HepG2 (cell line): ENCODE measurements at regions not wholly inside any gene's neighbourhood (a gene's known extent, or its start where the extent isn't known, plus 50 kb on each side); places are given as distances from the start of the nearest gene placed in this dataset.

ENCODE experiments used
- DNMT3B ChIP-seq: conservative IDR thresholded peaks from 2 replicates; pipeline ENCODE4 v1.6.1; 2016; ENCODE audit warnings: missing biosample characterization, control low read depth
- IKZF1 ChIP-seq: fragments of 450-650 bp; IDR thresholded peaks from 2 replicates; pipeline ENCODE4 v1.7.1; 2016
- KAT8 ChIP-seq: IDR thresholded peaks from 2 replicates; pipeline ENCODE4 v1.6.1; 2016; ENCODE audit warnings: missing genetic modification reagents, missing compliant biosample characterization
- MED13 ChIP-seq: sonication (generic); formaldehyde crosslinking; IDR thresholded peaks from 2 replicates; pipeline ENCODE4 v1.5.0; 2020; ENCODE audit warnings: missing genetic modification reagents
- NCOA2 ChIP-seq: sonication (generic); formaldehyde crosslinking; IDR thresholded peaks from 2 replicates; pipeline ENCODE4 v1.8.0; 2022; ENCODE audit warnings: inconsistent platforms
- ONECUT2 ChIP-seq: sonication (generic); formaldehyde crosslinking; IDR thresholded peaks from 2 replicates; pipeline ENCODE4 v1.4.0; 2020; ENCODE audit warnings: missing genetic modification reagents
- REST ChIP-seq, 2 experiments: IDR thresholded peaks; 2 replicates each; pipeline ENCODE4 v1.6.1; 2011 to 2012; ENCODE audit warnings: low read length in 2 of 2, borderline replicate concordance in 1 of 2, low read depth in 1 of 2, mild to moderate bottlenecking in 1 of 2, moderate library complexity in 1 of 2
- RNF2 ChIP-seq: fragments of 450-650 bp; conservative IDR thresholded peaks from 2 replicates; pipeline ENCODE4 v1.6.1; 2016; ENCODE audit warnings: low read depth
- SALL1 ChIP-seq: sonication (generic); formaldehyde crosslinking; IDR thresholded peaks from 2 replicates; pipeline ENCODE4 v1.8.0; 2022; ENCODE audit warnings: mild to moderate bottlenecking, missing genetic modification reagents
- SRF ChIP-seq: IDR thresholded peaks from 2 replicates; pipeline ENCODE4 v1.6.1; 2011; ENCODE audit warnings: mild to moderate bottlenecking, low read depth, low read length, moderate library complexity
- TCF7 ChIP-seq: sonication (generic); IDR thresholded peaks from 2 replicates; pipeline ENCODE4 v1.6.1; 2016; ENCODE audit warnings: antibody characterized with exemption, low read depth
- ZBTB20 ChIP-seq: sonication (generic); formaldehyde crosslinking; IDR thresholded peaks from 2 replicates; pipeline ENCODE4 v1.8.1; 2023; ENCODE audit warnings: missing genetic modification reagents, low read depth, mild to moderate bottlenecking, borderline replicate concordance
- ZMYM2 ChIP-seq: sonication (generic); formaldehyde crosslinking; IDR thresholded peaks from 2 replicates; pipeline ENCODE4 v1.8.0; 2022; ENCODE audit warnings: mild to moderate bottlenecking, missing genetic modification reagents
- ZNF225 ChIP-seq: sonication (generic); formaldehyde crosslinking; IDR thresholded peaks from 2 replicates; pipeline ENCODE4 v1.4.0; 2020; ENCODE audit warnings: mild to moderate bottlenecking, missing genetic modification reagents
- ZNF382 ChIP-seq: sonication (generic); formaldehyde crosslinking; IDR thresholded peaks from 2 replicates; pipeline ENCODE4 v1.5.0; 2020; ENCODE audit warnings: missing genetic modification reagents, mild to moderate bottlenecking, borderline replicate concordance
- ZNF691 ChIP-seq: sonication (generic); formaldehyde crosslinking; IDR thresholded peaks from 2 replicates; pipeline ENCODE4 v1.4.0; 2020; ENCODE audit warnings: missing genetic modification reagents, low read depth, mild to moderate bottlenecking, borderline replicate concordance
- TF ChIP-seq, protein P1 (sequence below): sonication (generic); formaldehyde crosslinking; IDR thresholded peaks from 2 replicates; pipeline ENCODE4 v1.5.1; 2020; ENCODE audit warnings: mild to moderate bottlenecking, missing genetic modification reagents, borderline replicate concordance
- TF ChIP-seq, protein P2 (sequence below): IDR thresholded peaks from 2 replicates; pipeline ENCODE4 v1.6.1; 2012; ENCODE audit warnings: inconsistent platforms
- TF ChIP-seq, protein P3 (sequence below): sonication (generic); formaldehyde crosslinking; IDR thresholded peaks from 2 replicates; pipeline ENCODE4 v1.4.0; 2020; ENCODE audit warnings: missing genetic modification reagents

DNA sequence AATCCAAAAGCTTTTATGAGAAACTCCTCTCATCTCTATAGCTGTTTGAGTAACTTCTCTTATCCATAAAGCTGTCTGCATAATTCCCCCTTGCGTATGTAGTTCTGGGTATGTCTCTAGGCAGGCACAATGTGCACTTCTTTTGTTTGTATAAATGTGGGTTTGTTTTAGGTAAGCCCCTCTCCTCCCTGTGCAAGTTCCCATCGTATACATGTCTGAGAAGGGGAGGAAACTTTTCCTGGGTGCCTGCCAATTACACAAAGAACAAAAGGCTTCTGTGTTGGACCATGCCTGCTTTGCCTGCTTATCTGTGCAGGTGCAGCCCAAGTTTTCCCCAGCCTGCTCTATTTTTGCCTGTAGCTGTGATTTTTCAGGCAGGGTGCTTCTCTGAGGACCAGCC, 96.7 kb downstream of the CCER1 start (continued):
- TF ChIP-seq, protein P1, sequence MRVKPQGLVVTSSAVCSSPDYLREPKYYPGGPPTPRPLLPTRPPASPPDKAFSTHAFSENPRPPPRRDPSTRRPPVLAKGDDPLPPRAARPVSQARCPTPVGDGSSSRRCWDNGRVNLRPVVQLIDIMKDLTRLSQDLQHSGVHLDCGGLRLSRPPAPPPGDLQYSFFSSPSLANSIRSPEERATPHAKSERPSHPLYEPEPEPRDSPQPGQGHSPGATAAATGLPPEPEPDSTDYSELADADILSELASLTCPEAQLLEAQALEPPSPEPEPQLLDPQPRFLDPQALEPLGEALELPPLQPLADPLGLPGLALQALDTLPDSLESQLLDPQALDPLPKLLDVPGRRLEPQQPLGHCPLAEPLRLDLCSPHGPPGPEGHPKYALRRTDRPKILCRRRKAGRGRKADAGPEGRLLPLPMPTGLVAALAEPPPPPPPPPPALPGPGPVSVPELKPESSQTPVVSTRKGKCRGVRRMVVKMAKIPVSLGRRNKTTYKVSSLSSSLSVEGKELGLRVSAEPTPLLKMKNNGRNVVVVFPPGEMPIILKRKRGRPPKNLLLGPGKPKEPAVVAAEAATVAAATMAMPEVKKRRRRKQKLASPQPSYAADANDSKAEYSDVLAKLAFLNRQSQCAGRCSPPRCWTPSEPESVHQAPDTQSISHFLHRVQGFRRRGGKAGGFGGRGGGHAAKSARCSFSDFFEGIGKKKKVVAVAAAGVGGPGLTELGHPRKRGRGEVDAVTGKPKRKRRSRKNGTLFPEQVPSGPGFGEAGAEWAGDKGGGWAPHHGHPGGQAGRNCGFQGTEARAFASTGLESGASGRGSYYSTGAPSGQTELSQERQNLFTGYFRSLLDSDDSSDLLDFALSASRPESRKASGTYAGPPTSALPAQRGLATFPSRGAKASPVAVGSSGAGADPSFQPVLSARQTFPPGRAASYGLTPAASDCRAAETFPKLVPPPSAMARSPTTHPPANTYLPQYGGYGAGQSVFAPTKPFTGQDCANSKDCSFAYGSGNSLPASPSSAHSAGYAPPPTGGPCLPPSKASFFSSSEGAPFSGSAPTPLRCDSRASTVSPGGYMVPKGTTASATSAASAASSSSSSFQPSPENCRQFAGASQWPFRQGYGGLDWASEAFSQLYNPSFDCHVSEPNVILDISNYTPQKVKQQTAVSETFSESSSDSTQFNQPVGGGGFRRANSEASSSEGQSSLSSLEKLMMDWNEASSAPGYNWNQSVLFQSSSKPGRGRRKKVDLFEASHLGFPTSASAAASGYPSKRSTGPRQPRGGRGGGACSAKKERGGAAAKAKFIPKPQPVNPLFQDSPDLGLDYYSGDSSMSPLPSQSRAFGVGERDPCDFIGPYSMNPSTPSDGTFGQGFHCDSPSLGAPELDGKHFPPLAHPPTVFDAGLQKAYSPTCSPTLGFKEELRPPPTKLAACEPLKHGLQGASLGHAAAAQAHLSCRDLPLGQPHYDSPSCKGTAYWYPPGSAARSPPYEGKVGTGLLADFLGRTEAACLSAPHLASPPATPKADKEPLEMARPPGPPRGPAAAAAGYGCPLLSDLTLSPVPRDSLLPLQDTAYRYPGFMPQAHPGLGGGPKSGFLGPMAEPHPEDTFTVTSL (CRISPR knock-in tag): peak; percentile 35; the same call in 1 of the 2 replicates
- TF ChIP-seq ONECUT2 (CRISPR knock-in tag) (no peak), REST (IDR thresholded peaks at IDR 0.05; ENCODE audit: borderline replicate concordance in 1 of 2, low read depth in 1 of 2, low read length in 2 of 2) (no peak), SALL1 (CRISPR knock-in tag) (peak; percentile 89), TCF7 (0 out of 2 replicates have a peak, but pooled peaks have one; percentile 6), ZBTB20 (peak; percentile 86; the same call in 1 of the 2 replicates), IKZF1 (no peak), ZMYM2 (CRISPR knock-in tag) (no peak), DNMT3B (CRISPR knock-in tag) (no peak), KAT8 (CRISPR knock-in tag) (no peak; the same call in 1 of the 2 replicates), RNF2 (no peak), ZNF225 (CRISPR knock-in tag) (no peak), MED13 (CRISPR knock-in tag) (no peak), ZNF691 (CRISPR knock-in tag) (no peak), SRF (no peak), NCOA2 (CRISPR knock-in tag) (peak; percentile 52; the same call in 1 of the 2 replicates), ZNF382 (CRISPR knock-in tag) (no peak)
- TF ChIP-seq, protein P2, sequence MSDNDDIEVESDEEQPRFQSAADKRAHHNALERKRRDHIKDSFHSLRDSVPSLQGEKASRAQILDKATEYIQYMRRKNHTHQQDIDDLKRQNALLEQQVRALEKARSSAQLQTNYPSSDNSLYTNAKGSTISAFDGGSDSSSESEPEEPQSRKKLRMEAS: 0 out of 2 replicates have a peak, but pooled peaks have one; percentile 31
- TF ChIP-seq, protein P3, sequence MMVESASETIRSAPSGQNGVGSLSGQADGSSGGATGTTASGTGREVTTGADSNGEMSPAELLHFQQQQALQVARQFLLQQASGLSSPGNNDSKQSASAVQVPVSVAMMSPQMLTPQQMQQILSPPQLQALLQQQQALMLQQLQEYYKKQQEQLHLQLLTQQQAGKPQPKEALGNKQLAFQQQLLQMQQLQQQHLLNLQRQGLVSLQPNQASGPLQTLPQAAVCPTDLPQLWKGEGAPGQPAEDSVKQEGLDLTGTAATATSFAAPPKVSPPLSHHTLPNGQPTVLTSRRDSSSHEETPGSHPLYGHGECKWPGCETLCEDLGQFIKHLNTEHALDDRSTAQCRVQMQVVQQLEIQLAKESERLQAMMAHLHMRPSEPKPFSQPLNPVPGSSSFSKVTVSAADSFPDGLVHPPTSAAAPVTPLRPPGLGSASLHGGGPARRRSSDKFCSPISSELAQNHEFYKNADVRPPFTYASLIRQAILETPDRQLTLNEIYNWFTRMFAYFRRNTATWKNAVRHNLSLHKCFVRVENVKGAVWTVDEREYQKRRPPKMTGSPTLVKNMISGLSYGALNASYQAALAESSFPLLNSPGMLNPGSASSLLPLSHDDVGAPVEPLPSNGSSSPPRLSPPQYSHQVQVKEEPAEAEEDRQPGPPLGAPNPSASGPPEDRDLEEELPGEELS (CRISPR knock-in tag): peak; percentile 66
